ENCODE measurements at regions not wholly inside any gene's neighbourhood (a gene's known extent, or its start where the extent isn't known, plus 50 kb on each side); places are given as distances from the start of the nearest gene placed in this dataset.

DNA sequence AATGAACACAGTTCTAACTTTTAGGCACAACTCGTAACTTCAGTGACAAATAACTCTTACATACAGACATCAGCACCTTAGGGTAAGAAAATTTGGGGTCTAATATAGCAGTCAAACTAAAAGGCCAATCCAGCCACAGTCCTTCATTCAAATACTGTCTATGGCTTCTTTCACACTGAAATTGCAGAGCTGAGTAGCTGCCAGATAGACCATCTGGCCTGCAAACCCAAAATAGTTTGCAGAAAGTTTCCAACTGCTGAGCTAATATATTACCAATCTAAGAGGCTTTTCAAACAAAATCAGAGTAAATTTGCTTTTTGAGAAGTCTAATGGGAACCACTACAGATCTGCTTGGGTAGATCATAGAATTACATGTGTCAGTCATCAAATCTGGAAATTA lies 183.4 kb downstream of the GALR1 start:
- TF ChIP-seq YY1 (IDR thresholded peaks at IDR 0.05; ENCODE audit: insufficient read depth, insufficient read length) (no peak), ZNF274 (IDR thresholded peaks at IDR 0.05; ENCODE audit: low read depth, low read length) (no peak)
